ENCODE measurements at regions not wholly inside any gene's neighbourhood (a gene's known extent, or its start where the extent isn't known, plus 50 kb on each side); places are given as distances from the start of the nearest gene placed in this dataset.

DNA sequence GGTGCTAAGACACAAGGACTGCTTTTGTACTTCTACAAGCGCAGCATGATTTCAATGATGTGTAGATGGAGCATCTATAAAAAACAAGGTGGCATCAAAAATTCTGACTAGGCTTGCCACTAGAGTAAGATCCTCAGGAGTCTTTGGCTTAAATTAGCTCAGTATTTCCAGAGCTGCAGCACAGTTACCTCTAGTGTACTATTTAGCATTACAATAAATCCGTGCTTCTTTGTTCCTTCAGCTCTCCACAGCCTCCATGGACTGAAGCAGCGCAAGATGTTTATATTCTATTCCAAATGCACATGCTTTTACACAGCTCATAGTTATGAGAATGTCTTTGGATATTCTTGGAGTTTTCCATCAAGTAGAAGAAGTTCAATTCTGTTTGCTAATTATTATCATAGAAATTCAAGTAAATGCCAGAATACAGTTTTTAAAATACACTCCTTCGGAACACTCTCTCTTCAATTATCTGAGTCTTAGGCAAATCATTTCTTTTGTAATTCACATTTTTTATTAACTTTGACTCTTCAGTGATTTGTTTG, 1133.0 kb upstream of the LRRTM1 start:
- no peak for ATAC-seq (ENCODE audit: low FRiP score)
- TF ChIP-seq, protein P1, sequence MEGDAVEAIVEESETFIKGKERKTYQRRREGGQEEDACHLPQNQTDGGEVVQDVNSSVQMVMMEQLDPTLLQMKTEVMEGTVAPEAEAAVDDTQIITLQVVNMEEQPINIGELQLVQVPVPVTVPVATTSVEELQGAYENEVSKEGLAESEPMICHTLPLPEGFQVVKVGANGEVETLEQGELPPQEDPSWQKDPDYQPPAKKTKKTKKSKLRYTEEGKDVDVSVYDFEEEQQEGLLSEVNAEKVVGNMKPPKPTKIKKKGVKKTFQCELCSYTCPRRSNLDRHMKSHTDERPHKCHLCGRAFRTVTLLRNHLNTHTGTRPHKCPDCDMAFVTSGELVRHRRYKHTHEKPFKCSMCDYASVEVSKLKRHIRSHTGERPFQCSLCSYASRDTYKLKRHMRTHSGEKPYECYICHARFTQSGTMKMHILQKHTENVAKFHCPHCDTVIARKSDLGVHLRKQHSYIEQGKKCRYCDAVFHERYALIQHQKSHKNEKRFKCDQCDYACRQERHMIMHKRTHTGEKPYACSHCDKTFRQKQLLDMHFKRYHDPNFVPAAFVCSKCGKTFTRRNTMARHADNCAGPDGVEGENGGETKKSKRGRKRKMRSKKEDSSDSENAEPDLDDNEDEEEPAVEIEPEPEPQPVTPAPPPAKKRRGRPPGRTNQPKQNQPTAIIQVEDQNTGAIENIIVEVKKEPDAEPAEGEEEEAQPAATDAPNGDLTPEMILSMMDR (IDR thresholded peaks at IDR 0.05): no peak
- no peak for DNase-seq (ENCODE audit: low spot score)

DNA sequence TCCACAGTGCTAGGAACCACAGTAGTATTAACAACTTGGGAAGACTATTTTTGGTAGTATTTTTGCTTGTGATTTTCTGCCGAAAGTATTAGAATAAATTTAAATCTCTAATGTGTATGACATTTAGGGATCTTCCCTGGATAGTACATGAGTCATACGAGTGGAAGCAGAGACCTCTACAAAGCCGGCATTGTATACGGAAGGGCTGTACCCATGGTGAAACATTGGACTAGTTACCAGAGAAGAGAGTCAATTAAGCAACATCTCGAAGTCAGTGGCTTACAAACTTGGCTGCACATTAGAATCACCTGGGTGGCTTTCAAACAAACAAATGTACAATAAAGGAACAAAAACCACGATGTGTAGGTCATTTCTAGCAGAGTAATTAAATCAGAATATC, 1131.7 kb upstream of the LRRTM1 start:
- TF ChIP-seq, protein P1 (IDR thresholded peaks at IDR 0.05): no peak
- DNase-seq (ENCODE audit: low spot score) (no peak), ATAC-seq (ENCODE audit: low FRiP score) (no peak)

DNA sequence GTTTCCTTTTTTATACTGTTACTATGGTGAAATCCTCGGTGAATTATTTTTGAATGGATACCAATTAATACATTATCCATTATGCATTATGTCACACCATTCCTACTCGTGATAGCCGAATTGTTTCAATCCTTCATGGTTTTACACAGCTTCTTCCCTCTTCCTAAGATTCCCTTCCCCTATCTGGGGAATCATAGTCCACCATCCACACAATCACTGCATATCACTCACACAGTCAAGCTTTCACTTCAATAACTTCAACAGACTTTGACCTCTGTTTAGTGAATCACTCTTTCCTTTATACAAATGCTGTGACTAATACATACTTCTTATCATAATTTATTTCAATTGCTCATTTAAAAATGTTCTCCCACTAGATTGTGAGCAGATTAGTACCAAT, 1108.1 kb upstream of the LRRTM1 start:
- DNase-seq (ENCODE audit: low spot score) (no peak), ATAC-seq (ENCODE audit: low FRiP score) (no peak)
- TF ChIP-seq, protein P1 (IDR thresholded peaks at IDR 0.05): no peak

DNA sequence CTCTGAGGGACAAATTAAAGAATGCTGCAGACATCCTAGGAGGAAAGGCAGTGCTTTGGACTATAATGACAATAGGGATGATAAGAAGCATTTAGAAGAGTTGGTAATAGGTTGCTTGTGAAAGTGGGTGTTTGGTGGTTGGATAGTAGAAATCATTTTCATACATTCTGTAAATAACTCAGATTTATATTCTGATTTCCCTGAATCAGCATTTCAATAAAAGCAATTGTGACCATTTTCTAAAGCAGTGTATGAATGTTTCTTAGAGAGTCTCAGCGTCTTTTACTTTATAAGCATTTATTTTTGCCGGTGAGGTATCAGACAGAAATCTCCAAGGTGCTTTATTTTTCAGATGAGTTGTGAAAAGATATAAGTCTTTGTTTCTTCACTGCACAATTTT, 1099.0 kb upstream of the LRRTM1 start:
- TF ChIP-seq, protein P1 (IDR thresholded peaks at IDR 0.05): no peak

DNA sequence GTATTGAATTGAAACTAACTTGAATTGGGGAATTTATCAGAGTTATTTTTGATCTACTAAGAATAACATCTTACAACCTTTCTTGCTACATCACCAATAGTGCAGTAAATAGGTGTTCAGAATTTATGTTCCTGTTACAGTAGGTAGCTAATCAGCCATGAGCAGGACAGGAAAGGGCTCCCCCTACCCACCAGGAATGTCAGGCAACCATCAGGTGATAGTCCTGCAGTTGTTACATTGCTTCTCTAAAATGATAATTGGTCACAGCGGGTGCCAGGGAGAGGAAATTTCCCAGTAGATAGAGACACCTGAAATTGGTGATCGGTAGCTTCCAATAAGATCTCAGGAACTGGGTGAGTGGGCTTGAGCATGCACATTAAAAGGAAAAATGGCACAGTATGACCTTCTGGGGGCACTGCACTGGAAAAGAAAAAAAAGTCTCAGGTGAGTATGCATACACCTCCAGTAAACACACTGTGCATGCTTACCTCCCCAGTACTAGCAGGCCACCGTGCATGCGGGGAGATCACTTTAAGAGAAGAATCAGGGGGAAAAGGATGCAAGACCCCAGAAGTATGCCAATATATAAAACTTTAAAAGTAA, 1092.0 kb upstream of the LRRTM1 start:
- TF ChIP-seq, protein P1 (IDR thresholded peaks at IDR 0.05): no peak
- no peak for ATAC-seq (ENCODE audit: low FRiP score)
- DNase-seq (ENCODE audit: low spot score): no peak

More for the DNA sequence above, 1099.0 kb upstream of the LRRTM1 start:
- ATAC-seq (ENCODE audit: low FRiP score) (no peak), DNase-seq (ENCODE audit: low spot score) (no peak)

DNA sequence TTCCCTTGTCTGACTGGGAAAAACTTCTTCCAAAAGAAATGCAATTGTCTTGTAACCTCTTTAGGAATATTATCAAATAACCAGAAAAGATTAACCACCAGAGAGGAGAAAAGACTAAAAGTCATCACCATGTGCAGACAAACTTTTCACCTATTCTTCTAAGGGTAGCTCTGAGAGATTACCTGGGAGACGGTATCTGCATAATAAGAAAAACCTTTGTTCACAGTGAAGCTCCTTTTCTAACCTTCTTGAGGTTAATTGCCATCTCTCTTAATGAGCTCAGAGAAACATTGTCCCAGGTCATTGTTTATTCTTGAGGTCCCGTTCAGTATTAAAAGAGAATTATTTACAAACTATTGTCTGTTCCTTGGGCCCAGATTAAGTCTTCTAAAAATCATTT, 1091.2 kb upstream of the LRRTM1 start:
- ATAC-seq (ENCODE audit: low FRiP score): no peak
- DNase-seq (ENCODE audit: low spot score): no peak
- TF ChIP-seq, protein P1 (IDR thresholded peaks at IDR 0.05): no peak

DNA sequence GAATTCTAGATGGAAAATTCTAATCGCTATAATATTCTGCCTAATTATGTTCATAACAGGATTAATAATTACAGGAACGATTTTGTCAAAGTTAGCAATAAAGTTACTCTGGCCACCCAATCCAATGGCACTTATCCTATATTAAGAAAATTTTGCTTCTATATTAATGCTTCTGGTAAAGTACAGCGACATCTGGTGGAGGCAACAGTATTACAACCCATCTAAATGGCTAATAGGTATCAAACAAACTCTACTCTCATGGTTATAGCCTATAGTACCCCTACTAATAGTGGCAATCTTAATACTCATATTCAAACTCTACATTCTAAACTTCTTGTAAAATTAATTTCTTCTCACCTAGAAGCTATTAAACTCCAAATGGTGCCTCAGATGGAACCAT, 1084.7 kb upstream of the LRRTM1 start:
- ATAC-seq (ENCODE audit: low FRiP score) (no peak), DNase-seq (ENCODE audit: low spot score) (no peak)
- TF ChIP-seq, protein P1 (IDR thresholded peaks at IDR 0.05): no peak

All from omental fat pad (tissue), 3 donors.